B cell (primary cell): ENCODE measurements at regions not wholly inside any gene's neighbourhood (a gene's known extent, or its start where the extent isn't known, plus 50 kb on each side); places are given as distances from the start of the nearest gene placed in this dataset.

Source experiments
- ATAC-seq: fragments of 200-7000 bp; cut with Tn5 transposase; one replicate; pipeline ENCODE4 v1.10.0; 2021; ENCODE audit warnings: low read depth, mild to moderate bottlenecking, moderate number of reproducible peaks, moderate library complexity
- CTCF ChIA-PET: fragments of 350-600 bp; sonication (Branson Sonifier 250); formaldehyde crosslinking; loops from one replicate; lab custom pipeline; 2021; ENCODE audit warnings: antibody characterized with exemption, inconsistent platforms; lab: Charles Lee
- POLR2A ChIA-PET: fragments of 350-600 bp; sonication (Branson Sonifier 250); formaldehyde crosslinking; loops from one replicate; lab custom pipeline; 2021; ENCODE audit warnings: antibody characterized with exemption; lab: Charles Lee
- DNase-seq: peaks from one replicate; pipeline ENCODE4 v3.0.0; 2013
- H2AFZ ChIP-seq: 2 replicates; pipeline ENCODE4 v1.6.1; 2012; ENCODE audit warnings: mild to moderate bottlenecking, low read depth, low read length; ENCODE audit not compliant: insufficient read depth, poor library complexity, severe bottlenecking
- H3K27ac ChIP-seq, 2 donors: 1 replicate in 1 of 2; 2 replicates in 1 of 2; pipeline ENCODE4 v1.5.1; 2012 to 2013; ENCODE audit warnings: low read length in 2 of 2, mild to moderate bottlenecking in 2 of 2, moderate library complexity in 1 of 2
- H3K27me3 ChIP-seq, 4 experiments: fragments of 200-600 bp in 1 of 4; sonication (generic) in 1 of 4; replicated peaks in 1 of 4; 1 replicate in 2 of 4; 2 replicates in 2 of 4; pipeline versions ENCODE4 v1.6.1 to v1.7.0; 2013 to 2016; ENCODE audit warnings: low read length in 3 of 4, mild to moderate bottlenecking in 2 of 4, mixed read lengths in 1 of 4, moderate library complexity in 1 of 4; ENCODE audit not compliant: insufficient read depth in 4 of 4, control insufficient read depth in 3 of 4; ENCODE audit errors: control extremely low read depth in 1 of 4
- H3K36me3 ChIP-seq, 2 experiments: replicated peaks in 1 of 2; 1 replicate in 1 of 2; 2 replicates in 1 of 2; pipeline versions ENCODE4 v1.6.1 to v1.7.1; 2013; ENCODE audit warnings: low read length in 1 of 2; ENCODE audit not compliant: insufficient read depth in 2 of 2, control insufficient read depth in 1 of 2; ENCODE audit errors: control extremely low read depth in 1 of 2, extremely low read depth in 1 of 2
- H3K4me1 ChIP-seq, 2 donors: fragments of 200-600 bp in 1 of 2; sonication (generic) in 1 of 2; 1 replicate in 1 of 2; 2 replicates in 1 of 2; pipeline versions ENCODE4 v1.5.1 to v1.6.1; 2013 to 2017; ENCODE audit warnings: low read length in 2 of 2; ENCODE audit not compliant: control insufficient read depth in 2 of 2, insufficient read depth in 2 of 2
- H3K4me2 ChIP-seq: replicated peaks from 2 replicates; pipeline ENCODE3; 2012; ENCODE audit warnings: mild to moderate bottlenecking, low read depth, low read length; ENCODE audit not compliant: poor library complexity, severe bottlenecking
- H3K4me3 ChIP-seq, 5 experiments: fragments of 200-600 bp in 1 of 5; sonication (generic) in 1 of 5; 1 replicate in 3 of 5; 2 replicates in 2 of 5; pipeline versions ENCODE4 v1.5.1 to v1.7.0; 2011 to 2016; ENCODE audit warnings: low read length in 4 of 5, mild to moderate bottlenecking in 4 of 5, low read depth in 2 of 5, control low read depth in 1 of 5, moderate library complexity in 1 of 5; ENCODE audit not compliant: insufficient read depth in 1 of 5; ENCODE audit errors: control extremely low read depth in 1 of 5, extremely low read depth in 1 of 5
- H3K79me2 ChIP-seq: fragments of 200-600 bp; sonication (generic); one replicate; pipeline ENCODE4 v1.6.0; 2016; ENCODE audit warnings: low read length; ENCODE audit not compliant: control insufficient read depth, insufficient read depth
- H3K9ac ChIP-seq: fragments of 200-600 bp; sonication (generic); 2 replicates; pipeline ENCODE4 v1.6.1; 2017; ENCODE audit warnings: mild to moderate bottlenecking, low read length, moderate library complexity
- H3K9me3 ChIP-seq, 3 donors: one replicate each; pipeline versions ENCODE4 v1.6.1 to v1.7.1; 2013; ENCODE audit warnings: low read length in 2 of 3; ENCODE audit not compliant: control insufficient read depth in 2 of 3, insufficient read depth in 1 of 3; ENCODE audit errors: control extremely low read depth in 1 of 3
- H4K20me1 ChIP-seq: 2 replicates; pipeline ENCODE4 v1.6.0; 2012; ENCODE audit warnings: mild to moderate bottlenecking, low read length; ENCODE audit not compliant: insufficient read depth, control insufficient read depth, poor library complexity, severe bottlenecking
- H3K27ac Mint-ChIP-seq: one replicate; pipeline ENCODE4 v1.8.0; 2021; ENCODE audit warnings: mixed read lengths
- H3K27me3 Mint-ChIP-seq: one replicate; pipeline ENCODE4 v1.8.0; 2021; ENCODE audit warnings: mixed read lengths
- H3K4me1 Mint-ChIP-seq: one replicate; pipeline ENCODE4 v1.8.0; 2021; ENCODE audit warnings: mixed read lengths
- H3K4me3 Mint-ChIP-seq: one replicate; pipeline ENCODE4 v1.8.0; 2021; ENCODE audit warnings: mixed read lengths
- H3K9me3 Mint-ChIP-seq: one replicate; pipeline ENCODE4 v1.8.0; 2022; ENCODE audit warnings: mixed read lengths; ENCODE audit not compliant: insufficient read depth
- EZH2 ChIP-seq: IDR thresholded peaks from 2 replicates; pipeline ENCODE4 v1.6.1; 2012; ENCODE audit warnings: borderline replicate concordance, low read depth, mild to moderate bottlenecking, moderate library complexity, low read length; ENCODE audit not compliant: insufficient read depth, poor library complexity, severe bottlenecking
- WGBS: methylation state at CpG from one replicate; pipeline ENCODE4 v1.1.5; 2013; ENCODE audit warnings: missing lambda C conversion rate; ENCODE audit not compliant: insufficient coverage; 5-methylcytosine and 5-hydroxymethylcytosine counted together
- intact Hi-C: fragments of 100-400 bp; cut with micrococcal nuclease; formaldehyde crosslinking; loops from one replicate; pipeline ENCODE4 v1.10.0; 2022
- TF ChIP-seq, protein P1 (sequence below): fragments of 200-600 bp; IDR thresholded peaks from one replicate; pipeline ENCODE4 v1.8.0; 2022; ENCODE audit warnings: antibody characterized with exemption, mild to moderate bottlenecking

DNA sequence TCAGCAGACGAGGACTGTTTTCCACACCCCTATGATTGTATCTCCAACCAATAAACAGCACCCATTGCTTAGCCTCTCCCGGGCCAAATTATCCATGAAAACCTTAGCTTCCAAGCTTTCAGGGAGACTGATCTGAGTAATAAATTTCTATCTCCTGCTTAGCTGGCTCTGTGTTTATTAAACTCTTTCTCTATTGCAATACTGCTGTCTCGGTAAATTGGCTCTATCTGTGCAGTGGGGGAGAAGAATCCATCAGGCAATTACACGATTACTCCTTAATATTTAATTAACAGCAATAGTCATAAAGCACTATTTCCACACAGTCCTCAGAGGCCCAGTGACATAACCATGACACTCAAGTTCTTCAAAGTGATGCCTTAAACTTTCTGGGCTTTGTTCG, 1122.8 kb downstream of the TYW1 start:
- Mint-ChIP-seq H3K4me3 (no peak overlapping the region), H3K27me3 (no peaks in the 10 kb centered on the region), H3K27ac (no peak overlapping the region), H3K9me3 (peaks cover 9% of the 10 kb centered on the region), H3K4me1 (no peaks in the 10 kb centered on the region)
- 94% methylated on average over 2 of the region's 5 CpGs for WGBS
- Histone ChIP-seq H4K20me1 (no peaks in the 10 kb centered on the region), H3K36me3 (no peaks in the 10 kb centered on the region), H2AFZ (no peak overlapping the region), H3K4me1 (no peaks in the 10 kb centered on the region), H3K4me3 (no peak overlapping the region), H3K79me2 (no peaks in the 10 kb centered on the region), H3K9me3 (peaks cover 0 to 19% (median 15%) of the 10 kb centered on the region in 3 donors), H3K9ac (no peak overlapping the region), H3K27me3 (no peaks in the 10 kb centered on the region), H3K27ac (no peak overlapping the region), H3K4me2 (no peak overlapping the region)
- DNase-seq (no peak), ATAC-seq (no peak)
- ChIA-PET POLR2A (no interaction called here), CTCF (no interaction called here)
- intact Hi-C loops: no loop called here
- TF ChIP-seq, protein P1, sequence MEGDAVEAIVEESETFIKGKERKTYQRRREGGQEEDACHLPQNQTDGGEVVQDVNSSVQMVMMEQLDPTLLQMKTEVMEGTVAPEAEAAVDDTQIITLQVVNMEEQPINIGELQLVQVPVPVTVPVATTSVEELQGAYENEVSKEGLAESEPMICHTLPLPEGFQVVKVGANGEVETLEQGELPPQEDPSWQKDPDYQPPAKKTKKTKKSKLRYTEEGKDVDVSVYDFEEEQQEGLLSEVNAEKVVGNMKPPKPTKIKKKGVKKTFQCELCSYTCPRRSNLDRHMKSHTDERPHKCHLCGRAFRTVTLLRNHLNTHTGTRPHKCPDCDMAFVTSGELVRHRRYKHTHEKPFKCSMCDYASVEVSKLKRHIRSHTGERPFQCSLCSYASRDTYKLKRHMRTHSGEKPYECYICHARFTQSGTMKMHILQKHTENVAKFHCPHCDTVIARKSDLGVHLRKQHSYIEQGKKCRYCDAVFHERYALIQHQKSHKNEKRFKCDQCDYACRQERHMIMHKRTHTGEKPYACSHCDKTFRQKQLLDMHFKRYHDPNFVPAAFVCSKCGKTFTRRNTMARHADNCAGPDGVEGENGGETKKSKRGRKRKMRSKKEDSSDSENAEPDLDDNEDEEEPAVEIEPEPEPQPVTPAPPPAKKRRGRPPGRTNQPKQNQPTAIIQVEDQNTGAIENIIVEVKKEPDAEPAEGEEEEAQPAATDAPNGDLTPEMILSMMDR: no peak
- no peak for TF ChIP-seq EZH2

DNA sequence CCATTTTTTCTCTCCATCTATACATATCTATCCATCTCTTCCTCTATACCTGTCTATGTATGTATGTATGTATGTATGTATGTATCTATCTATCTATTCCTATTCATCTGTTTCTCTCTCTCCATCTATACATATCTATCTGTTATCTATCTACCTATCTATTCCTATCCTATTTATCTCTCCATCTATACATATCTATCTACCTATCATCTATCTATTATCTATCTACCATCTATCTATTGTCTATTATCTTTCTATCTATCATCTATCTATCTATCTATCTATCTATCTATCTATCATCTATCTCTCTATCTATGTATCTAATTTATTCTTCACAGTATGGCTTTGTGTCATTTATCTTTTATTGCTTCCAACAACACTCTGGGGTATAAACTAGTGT, 1124.4 kb downstream of the TYW1 start:
- H4K20me1 ChIP-seq: no peaks in the 10 kb centered on the region
- no peaks in the 10 kb centered on the region for H3K79me2 ChIP-seq
- DNase-seq: no peak
- no peak for ATAC-seq
- H3K27ac Mint-ChIP-seq: no peak overlapping the region
- no peak overlapping the region for H3K4me3 Mint-ChIP-seq
- H3K4me1 Mint-ChIP-seq: no peaks in the 10 kb centered on the region
- CTCF ChIA-PET: no interaction called here
- peaks cover 9% of the 10 kb centered on the region for H3K9me3 Mint-ChIP-seq
- H3K27me3 ChIP-seq: no peaks in the 10 kb centered on the region
- no peaks in the 10 kb centered on the region for H3K36me3 ChIP-seq
- no peak overlapping the region for H3K9ac ChIP-seq
- intact Hi-C loops: no loop called here
- H2AFZ ChIP-seq: no peak overlapping the region
- no peak overlapping the region for H3K27ac ChIP-seq
- POLR2A ChIA-PET: no interaction called here
- no peaks in the 10 kb centered on the region for H3K4me1 ChIP-seq
- no peak overlapping the region for H3K4me3 ChIP-seq
- no peaks in the 10 kb centered on the region for H3K27me3 Mint-ChIP-seq
- no peak overlapping the region for H3K4me2 ChIP-seq
- peaks cover 0 to 19% (median 15%) of the 10 kb centered on the region in 3 donors for H3K9me3 ChIP-seq
- TF ChIP-seq, protein P1: peak; percentile 24
- TF ChIP-seq EZH2: no peak
